HG02870 (cell line): ENCODE measurements at regions not wholly inside any gene's neighbourhood (a gene's known extent, or its start where the extent isn't known, plus 50 kb on each side); places are given as distances from the start of the nearest gene placed in this dataset.

ENCODE experiments used
- ATAC-seq: cut with Tn5 transposase; IDR thresholded peaks from one replicate; pipeline ENCODE4 v1.9.1; 2021; ENCODE audit warnings: mild to moderate bottlenecking, moderate library complexity; ENCODE audit not compliant: unreplicated experiment

DNA sequence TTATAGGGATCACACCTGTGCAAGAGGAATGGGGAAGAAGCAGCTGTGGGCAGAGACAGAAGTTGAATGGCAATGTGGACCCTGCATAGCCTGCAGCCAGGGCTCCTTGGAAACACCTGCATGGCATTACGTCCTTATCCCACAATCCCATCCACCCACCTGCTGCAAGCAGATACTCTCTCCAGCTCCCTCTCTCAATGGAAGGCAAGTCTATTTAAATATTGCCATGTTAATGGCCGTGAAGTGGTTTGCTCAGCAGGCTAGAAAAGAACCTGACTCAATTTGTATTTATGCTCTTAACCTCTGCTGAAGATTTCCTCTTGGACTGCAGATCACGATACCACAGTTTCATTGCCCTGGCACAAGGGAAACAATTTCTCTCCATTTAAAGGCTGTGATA lies 417.0 kb downstream of the TYW1 start:
- ATAC-seq = no peak

DNA sequence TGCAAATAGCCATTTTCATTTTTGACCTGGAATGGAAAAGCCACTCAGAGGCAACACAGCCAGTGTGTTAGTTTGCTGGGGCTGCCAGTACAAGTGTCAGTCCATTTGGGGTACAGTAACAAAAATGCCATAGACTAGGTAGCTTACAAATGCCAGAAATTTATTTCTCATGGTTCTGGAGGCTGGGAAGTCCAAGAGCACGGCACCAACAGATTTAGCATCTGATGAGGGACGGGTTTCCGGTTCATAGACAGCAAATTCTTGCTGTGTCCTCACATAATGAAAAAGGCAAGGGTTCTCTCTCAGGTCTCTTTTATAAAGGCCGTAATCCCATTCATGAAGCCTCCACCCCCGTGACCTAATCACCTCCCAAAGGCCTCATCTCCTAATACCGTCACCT lies 418.2 kb downstream of the TYW1 start:
- ATAC-seq = no peak

- ATAC-seq = no peak
Observed at GRCh38 chr7:67422601-67423000, 426.0 kb downstream of the TYW1 start.

DNA sequence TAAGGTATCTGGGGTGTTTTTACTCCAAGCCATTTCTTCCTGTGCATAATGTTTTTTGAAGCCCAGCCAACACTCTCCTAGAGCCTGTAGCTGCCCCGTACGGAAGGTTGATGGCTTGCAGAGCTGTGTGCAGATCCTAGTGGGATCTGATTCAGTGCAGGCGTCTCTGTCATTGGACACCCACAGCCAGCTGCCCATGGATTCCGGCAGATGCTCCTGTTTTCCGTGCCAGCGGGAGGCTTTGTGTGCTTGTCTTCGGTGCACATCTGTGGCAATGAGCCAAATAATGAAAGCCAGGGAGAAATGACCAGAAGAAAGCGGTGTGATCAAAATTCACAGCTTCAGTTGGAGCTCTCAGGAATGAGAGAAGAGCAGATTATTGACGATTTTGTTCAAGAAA lies 426.4 kb downstream of the TYW1 start:
- no peak for ATAC-seq

DNA sequence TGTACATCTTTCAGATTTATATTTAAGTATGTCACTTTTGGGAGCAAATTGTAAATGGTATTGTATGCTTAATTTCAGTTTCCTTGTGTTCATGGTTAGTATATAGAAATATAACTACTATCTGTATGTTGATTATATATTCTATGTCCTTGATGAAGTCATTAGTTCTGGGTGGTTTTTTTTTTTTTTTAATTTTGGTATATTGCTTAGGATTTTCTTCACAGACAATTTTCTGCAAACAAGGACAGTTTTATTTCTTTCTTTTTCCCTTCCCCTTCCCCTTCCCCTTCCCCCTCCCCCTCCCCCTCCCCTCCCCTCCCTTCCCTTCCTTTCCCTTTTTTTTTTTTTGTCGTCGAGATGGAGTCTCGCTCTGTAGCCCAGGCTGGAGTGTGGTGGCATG lies 430.0 kb downstream of the TYW1 start:
- no peak for ATAC-seq

DNA sequence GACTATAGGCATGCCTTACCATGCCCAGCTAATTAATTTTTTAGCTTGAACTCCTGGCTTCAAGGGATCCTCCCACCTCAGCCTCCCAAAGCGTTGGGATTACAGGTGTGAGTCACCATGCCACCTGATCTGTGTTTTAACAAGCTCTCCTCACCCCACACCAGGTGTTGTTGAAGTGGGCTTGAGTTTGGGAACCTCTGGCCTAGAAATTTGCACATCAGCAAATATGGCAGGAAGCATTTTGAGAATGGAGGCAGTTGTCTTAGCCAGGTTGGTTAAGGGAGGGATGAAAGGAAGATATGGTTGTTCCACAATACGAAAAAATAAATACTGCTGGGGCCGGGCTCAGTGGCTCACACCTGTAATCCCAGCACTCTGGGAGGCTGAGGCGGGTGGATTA lies 433.1 kb downstream of the TYW1 start:
- no peak for ATAC-seq

DNA sequence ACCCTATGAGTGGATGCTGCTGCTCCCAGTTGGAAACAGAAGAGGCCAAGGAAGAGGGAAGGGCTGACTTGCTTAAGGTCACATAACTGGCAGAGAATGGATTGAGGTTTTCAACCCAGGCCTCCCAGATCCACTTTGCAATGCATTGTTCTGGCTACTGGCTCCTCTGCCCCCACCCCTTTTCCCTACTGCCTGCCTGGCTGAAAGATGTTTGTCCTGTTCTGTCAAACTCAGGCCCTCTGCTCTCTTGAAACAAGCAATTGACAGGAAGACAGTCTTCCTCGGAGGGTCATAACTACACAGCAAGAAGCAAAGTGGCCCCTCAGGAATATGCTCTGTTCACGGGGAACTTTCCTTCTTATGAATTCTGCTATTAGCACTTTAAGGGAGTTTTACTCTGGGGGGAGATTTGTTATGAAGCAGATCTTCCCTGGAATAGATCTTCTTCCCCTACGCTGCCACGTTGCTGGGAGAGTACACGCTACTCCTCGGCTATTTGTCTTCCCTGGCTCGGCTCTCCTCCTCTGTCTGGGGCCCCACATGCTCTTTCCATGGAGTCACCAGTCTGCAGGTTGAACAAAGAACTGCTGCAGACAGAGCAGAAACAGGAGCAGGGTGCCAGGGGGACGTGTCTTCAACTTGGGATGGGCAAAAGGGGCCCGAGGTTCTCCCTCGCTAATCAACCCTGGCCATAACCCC lies 436.1 kb downstream of the TYW1 start:
- no peak for ATAC-seq

DNA sequence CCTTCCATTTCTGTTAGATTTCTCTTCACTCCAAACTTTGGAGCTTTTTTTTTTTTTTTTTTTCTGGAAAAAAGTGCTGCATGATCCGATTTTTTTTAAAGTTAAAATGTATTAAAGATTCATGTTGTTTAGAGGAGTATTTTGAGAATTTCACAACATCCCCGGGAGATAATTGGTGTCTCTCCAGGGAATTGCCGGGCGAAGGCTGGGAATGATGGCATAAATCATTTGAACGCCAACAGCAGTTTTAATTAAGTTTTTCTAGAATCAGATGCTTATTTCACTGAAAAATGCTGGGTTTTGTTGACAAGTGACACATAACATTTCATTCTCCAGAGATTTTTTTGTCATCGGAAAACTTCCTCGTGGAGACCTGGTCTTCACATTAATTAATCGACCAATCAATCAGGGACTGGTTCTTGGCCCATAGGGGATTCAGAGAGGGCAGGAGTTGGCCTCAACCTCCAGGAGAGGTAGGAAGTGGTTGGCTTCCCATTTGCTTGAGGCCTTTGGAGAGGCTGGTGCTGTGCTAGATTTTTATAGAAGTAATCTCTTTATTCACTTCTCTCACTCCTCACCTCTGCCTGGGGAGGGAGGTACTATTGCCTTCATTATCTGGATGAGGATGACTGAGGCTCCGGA lies 439.4 kb downstream of the TYW1 start:
- no peak for ATAC-seq

DNA sequence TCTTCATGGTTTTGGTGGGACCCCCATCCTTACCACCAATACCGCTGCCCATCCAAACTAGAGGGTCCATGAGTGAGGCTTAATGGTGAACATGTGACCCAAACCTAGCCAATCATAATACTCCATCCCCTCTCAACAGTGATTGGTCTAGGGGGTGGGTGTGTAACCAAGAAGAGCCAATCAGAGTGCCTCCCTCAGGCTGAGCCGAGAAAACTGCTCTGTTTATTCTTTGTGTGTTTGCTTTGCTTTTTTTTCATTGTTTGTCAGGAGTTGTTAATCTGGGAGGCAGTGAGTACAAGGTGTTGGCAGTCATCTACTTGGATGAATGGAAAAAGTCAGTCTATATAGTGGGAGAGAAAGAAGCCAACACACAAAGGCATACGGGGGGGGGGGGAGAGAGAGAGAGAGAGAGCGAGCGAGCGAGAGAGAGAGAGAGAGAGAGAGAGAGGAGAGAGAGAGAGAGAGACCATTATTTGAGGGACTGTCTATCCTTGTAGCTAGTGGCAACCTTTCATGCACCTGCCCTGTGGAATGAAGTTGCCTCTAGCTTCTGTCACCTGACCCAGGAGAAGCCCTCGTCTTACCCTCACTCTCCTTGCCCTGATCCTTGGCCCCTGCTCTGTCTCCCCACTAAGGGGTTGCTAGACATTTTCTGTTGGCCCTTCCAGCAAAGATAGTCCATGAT lies 441.7 kb downstream of the TYW1 start:
- ATAC-seq = no peak

GRCh38 chr7:67438913-67439505 lies 442.4 kb downstream of the TYW1 start:
- ATAC-seq = no peak

GRCh38 chr7:67440321-67440720 lies 443.7 kb downstream of the TYW1 start:
- ATAC-seq = no peak

DNA sequence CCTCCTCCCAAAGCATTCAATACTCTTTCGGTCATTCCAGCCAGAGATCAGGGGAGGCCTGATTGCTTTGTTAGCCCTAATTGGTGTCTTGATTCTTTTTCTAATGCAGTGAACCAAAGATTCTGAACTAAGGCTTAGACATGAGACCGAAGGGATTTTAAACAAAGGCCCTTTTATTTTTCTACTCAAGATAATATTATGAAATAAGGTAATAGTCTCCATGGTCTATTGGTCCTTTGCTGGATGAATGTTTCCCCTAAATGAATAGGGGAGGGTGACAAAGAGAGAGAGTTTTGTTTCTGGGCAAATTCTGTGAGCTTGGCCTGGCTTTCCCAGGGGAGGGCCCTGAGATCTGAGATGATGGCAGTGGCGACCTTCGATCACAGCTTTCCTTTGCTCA lies 449.1 kb downstream of the TYW1 start:
- no peak for ATAC-seq

GRCh38 chr7:67447297-67447696 lies 450.7 kb downstream of the TYW1 start:
- ATAC-seq = no peak

DNA sequence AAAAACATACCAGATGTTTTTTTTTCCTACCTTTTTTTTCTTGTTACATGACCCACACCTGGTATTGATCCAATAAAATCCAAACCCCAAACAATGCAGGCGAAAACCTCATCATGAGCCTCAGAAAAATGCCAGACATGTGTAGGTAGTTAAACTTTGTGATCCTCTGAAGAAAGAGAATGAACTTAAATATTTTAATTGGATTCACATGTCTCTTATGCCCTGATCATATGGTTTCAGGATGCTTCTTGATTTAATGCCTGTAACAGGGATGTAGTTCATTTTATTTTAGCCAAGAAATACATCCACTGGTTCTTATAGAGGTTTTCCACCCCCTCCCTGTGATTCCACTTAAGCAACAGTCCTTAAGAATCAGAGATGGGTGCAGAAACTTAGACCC lies 451.6 kb downstream of the TYW1 start:
- no peak for ATAC-seq

GRCh38 chr7:67450171-67450570 lies 453.5 kb downstream of the TYW1 start:
- ATAC-seq = no peak

GRCh38 chr7:67451306-67451705 lies 454.7 kb downstream of the TYW1 start:
- no peak for ATAC-seq

DNA sequence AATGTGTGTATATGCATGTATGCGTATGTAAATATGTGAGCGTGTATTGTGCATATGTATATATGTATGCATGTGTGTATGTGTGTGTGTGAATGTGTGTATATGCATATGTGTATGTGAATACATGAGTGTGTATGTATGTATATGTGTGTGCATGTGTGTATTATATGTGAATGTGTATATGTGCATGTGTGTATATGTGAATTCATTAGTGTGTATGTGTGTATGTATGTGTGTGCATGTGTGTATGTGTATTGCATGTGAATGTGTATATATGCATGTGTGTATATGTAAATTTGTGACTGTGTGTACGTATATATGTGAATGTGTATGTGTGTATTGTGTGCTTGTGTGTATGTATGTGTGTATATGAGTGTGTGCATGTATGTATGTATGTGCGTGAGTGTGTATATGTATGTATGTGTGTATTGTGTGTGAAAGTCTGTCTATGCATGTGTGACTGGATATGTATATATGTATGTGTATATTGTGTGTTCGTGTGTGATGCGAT lies 455.9 kb downstream of the TYW1 start:
- ATAC-seq = no peak

- no peak for ATAC-seq
Observed at GRCh38 chr7:67453580-67454380, 457.1 kb downstream of the TYW1 start.

DNA sequence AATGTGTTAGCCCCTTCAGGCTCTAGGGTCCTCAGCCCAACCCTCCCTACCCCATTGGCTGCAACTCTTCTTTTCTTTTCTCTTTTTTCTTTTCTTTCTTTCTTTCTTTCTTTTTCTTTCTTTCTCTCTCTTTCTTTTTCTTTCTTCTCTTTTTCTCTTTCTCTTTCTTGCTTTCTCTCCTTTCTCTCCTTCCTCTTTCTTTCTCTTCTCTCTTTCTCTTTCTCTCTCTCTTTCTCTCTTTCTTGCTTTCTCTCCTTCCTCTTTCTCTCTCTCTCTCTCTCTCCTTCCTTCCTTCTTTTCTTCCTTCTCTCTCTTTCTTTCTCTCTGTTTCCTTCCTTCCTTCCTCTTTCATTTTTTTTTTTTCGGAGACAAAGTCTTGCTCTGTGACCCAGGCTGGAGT lies 458.9 kb downstream of the TYW1 start:
- no peak for ATAC-seq

DNA sequence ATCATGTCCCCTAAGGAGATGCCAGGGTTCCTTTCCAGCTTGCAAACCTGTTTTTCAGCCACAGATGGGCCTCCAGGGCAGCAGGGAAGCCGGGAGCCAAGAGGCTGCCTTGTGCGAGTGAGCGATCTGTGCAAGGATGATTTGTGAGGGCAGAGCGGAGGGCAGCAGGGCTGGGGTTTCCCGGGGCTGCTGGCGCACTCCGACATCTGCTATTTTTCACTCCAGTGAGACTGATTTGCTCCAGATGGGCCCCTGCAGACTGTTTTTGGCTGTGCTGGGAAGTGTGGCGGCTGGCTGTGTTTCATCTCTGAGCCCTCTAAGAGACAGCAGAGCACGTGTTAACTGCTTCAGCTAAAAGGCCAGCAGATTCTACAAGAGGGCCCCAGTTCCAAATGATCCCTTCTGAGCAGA lies 466.2 kb downstream of the TYW1 start:
- no peak for ATAC-seq

GRCh38 chr7:67463316-67463715 lies 466.7 kb downstream of the TYW1 start:
- no peak for ATAC-seq
